Activated CD8-positive, alpha-beta memory T cell treated with anti-CD3 and anti-CD28 coated beads for 1 hour (primary cell): ENCODE measurements at regions not wholly inside any gene's neighbourhood (a gene's known extent, or its start where the extent isn't known, plus 50 kb on each side); places are given as distances from the start of the nearest gene placed in this dataset.
A peak's percentile ranks its signal among the peaks of the same experiment; 100 is the strongest.
"Not testable (repeated sequence)": the region's sequence is repeated elsewhere in the genome, so short reads cannot be mapped to it uniquely, and the experiment has no call there.

Source experiments
- DNase-seq, 2 donors: peaks; one replicate each; pipeline ENCODE4 v3.0.0-alpha.2; 2020; ENCODE audit warnings: low read depth in 1 of 2; ENCODE audit errors: extremely low read depth in 1 of 2

DNA sequence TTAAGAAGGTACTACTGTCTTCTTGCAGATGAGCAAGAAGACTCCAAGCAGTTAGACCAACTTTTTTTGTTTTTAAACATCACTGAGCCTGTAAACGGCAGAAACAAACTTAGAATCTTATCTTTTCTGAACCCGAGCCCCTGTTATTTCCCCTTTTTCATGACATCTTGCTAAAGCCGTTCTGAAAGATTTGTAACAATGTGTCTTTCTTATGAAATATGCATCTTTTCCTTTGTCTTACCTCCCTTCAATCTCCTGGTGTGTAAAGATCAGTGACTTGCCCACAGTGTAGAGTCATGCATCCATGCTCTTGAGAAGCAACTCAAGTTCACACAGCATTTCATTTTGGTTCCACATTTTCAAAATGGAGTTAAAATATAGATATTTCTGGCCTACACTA is 288.8 kb upstream of the CELF4 start:
- no peak for DNase-seq

- DNase-seq: no peak
Observed at GRCh38 chr18:37853706-37854105, 288.1 kb upstream of the CELF4 start.

- DNase-seq: no peak
Observed at GRCh38 chr18:37852464-37852863, 286.9 kb upstream of the CELF4 start.

DNA sequence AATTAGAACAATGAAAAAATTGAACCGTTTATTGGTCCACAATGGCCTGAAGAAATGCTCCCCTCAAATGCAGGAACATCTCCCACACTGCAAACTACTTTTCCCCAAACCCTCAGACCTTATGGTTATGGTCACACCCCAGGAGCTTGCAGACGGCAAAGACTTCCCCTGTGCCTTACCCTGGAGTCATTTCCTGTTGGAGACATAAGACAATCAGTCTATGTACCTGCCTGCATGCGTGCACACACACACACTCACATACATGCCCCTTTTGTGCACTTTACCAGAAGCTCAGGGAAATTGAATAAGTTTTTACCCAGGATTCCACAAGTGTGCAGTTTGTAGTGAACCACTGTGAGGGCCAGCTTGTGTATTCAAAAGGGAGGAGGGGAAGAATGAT is 281.9 kb upstream of the CELF4 start:
- no peak for DNase-seq

- DNase-seq: no peak
Observed at GRCh38 chr18:37846996-37847395, 281.4 kb upstream of the CELF4 start.

GRCh38 chr18:37845498-37845897 is 279.9 kb upstream of the CELF4 start:
- no peak for DNase-seq

GRCh38 chr18:37844209-37844970 is 278.8 kb upstream of the CELF4 start:
- no peak for DNase-seq

GRCh38 chr18:37838083-37838482 is 272.5 kb upstream of the CELF4 start:
- DNase-seq: no peak

GRCh38 chr18:37836071-37836970 is 270.7 kb upstream of the CELF4 start:
- DNase-seq: no peak

DNA sequence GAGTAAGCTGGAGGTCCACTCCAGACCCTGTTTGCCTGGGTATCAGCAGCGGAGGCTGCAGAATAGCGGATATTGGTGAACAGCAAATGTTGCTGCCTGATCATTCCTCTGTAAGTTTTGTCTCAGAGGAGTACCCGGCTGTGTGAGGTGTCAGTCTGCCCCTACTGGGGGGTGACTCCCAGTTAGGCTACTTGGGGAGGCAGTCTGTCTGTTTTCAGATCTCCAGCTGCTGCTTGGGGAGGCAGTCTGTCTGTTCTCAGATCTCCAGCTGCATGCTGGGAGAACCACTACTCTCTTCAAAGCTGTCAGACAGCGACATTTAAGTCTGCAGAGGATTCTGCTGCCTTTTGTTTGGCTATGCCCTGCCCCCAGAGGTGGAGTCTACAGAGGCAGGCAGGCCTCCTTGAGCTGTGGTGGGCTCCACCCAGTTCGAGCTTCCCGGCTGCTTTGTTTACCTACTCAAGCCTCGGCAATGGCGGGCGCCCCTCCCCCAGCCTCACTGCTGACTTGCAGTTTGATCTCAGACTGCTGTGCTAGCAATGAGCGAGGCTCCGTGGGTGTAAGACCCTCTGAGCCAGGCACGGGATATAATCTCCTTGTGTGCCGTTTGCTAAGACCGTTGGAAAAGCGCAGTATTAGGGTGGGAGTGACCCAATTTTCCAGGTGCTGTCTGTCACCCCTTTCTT is 266.6 kb upstream of the CELF4 start:
- DNase-seq: not testable (repeated sequence)

GRCh38 chr18:37812961-37813360 is 247.4 kb upstream of the CELF4 start:
- no peak for DNase-seq

GRCh38 chr18:37805773-37806404 is 240.3 kb upstream of the CELF4 start:
- DNase-seq: no peak

- no peak for DNase-seq
Observed at GRCh38 chr18:37796823-37797349, 231.3 kb upstream of the CELF4 start.

DNA sequence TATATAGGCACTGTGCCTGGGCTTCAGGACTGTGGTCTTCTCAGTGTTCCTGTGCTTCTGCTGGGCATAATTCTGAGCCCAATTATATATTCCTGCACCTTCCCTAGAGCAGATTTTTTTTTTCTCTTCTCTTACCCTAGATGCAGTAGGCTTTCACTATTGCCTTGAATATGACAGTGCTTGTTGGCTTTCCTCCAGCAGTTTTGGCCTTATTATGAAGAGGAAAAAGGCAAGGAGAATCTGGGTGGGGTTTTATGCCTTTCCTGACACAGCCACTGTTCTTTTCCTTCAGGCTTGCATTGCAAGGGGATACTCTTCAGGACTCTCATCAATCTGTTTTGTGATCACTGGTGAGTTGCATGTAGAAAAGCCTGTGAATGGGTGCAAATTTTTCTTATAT is 221.9 kb upstream of the CELF4 start:
- DNase-seq: no peak

DNA sequence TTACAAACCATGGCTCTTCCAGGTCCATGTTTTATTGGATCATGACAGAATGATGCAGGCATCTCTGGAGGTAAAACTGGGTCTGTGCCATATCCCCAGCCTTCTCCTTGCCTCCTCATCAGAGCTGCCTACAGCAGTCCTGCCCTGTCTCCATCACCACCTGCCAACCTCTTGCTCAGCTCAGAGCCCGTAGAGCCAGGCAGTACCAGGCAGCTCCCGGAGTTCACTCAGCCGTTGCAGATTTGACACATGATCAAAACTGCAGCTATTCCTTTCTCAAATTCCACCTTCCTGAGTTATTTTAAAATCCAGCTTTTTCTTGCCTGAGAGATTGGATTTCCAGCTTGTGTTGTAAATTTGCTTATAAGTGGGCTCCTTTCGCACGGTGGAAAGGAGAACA is 218.2 kb upstream of the CELF4 start:
- DNase-seq: no peak

- DNase-seq: no peak
Observed at GRCh38 chr18:37779220-37779619, 213.6 kb upstream of the CELF4 start.

DNA sequence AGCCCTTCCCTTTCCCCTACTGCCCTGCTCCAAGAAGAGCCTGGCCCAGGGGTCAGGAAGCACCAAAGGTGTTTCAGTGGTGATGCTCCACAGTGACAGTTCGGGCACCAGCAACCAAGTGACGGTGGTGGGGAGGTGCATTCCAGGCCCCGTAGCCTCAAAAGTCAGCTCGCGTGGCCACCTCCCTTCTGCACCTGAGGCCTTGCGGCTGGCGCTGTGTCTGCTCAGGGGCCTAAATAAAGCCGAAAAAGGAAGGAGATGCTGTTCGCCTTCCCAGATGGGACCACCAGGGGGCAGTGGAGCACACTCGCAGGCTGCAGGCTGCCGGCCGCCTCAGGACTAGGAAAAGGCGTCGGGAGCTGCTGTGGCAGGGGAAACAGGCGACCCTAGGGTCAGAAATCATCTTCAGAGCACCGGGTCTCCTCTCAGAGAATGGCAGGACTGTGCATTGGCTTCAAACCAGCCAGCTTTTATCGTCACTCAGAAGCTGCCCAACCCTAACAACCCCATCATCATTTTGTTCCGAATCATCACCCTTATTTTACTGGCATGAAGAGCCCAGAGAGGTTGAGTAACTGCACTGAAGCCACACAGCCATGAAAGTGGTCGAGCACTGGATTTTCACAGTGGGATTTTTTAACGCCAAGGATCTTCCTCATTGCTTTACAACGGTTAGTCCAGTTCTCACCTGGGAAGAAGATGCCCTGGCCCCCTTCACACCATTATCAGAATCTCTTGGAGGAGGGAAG is 213.0 kb upstream of the CELF4 start:
- peak in 1 of 2 donors; percentile 1 for DNase-seq

- DNase-seq: no peak
Observed at GRCh38 chr18:37769826-37770225, 204.2 kb upstream of the CELF4 start.

GRCh38 chr18:37764541-37765288 is 199.1 kb upstream of the CELF4 start:
- no peak for DNase-seq
